HUES48 (cell line): ENCODE measurements at regions not wholly inside any gene's neighbourhood (a gene's known extent, or its start where the extent isn't known, plus 50 kb on each side); places are given as distances from the start of the nearest gene placed in this dataset.

Source experiments
- H3K27ac ChIP-seq: one replicate; pipeline ENCODE4 v1.7.0; 2013; ENCODE audit warnings: low read depth, low read length, inconsistent platforms
- H3K27me3 ChIP-seq: 2 replicates; pipeline ENCODE4 v1.6.1; 2013; ENCODE audit warnings: mild to moderate bottlenecking, low read length; ENCODE audit not compliant: control insufficient read depth, insufficient read depth
- H3K36me3 ChIP-seq: 2 replicates; pipeline ENCODE4 v1.6.1; 2013; ENCODE audit warnings: low read length; ENCODE audit not compliant: control insufficient read depth, insufficient read depth
- H3K4me1 ChIP-seq: 2 replicates; pipeline ENCODE4 v1.6.1; 2013; ENCODE audit warnings: mild to moderate bottlenecking, low read length; ENCODE audit not compliant: control insufficient read depth, insufficient read depth
- H3K4me3 ChIP-seq: 2 replicates; pipeline ENCODE4 v1.5.1; 2013; ENCODE audit warnings: mild to moderate bottlenecking, low read depth, low read length
- H3K9ac ChIP-seq: 2 replicates; pipeline ENCODE4 v1.6.1; 2013; ENCODE audit warnings: mild to moderate bottlenecking, low read depth, low read length, moderate library complexity
- H3K9me3 ChIP-seq: 2 replicates; pipeline ENCODE4 v1.6.1; 2013; ENCODE audit warnings: low read length; ENCODE audit not compliant: control insufficient read depth, insufficient read depth

GRCh38 chr2:105618351-105618659 is 126.4 kb upstream of the NCK2 start:
- Histone ChIP-seq H3K27me3 (no peaks in the 10 kb centered on the region), H3K4me3 (no peak overlapping the region), H3K9me3 (no peaks in the 10 kb centered on the region), H3K4me1 (peaks cover 8% of the 10 kb centered on the region), H3K36me3 (no peaks in the 10 kb centered on the region), H3K27ac (no peak overlapping the region), H3K9ac (no peak overlapping the region)

- H3K4me1 ChIP-seq = peaks cover 8% of the 10 kb centered on the region
- no peaks in the 10 kb centered on the region for H3K36me3 ChIP-seq
- H3K27me3 ChIP-seq = no peaks in the 10 kb centered on the region
- no peaks in the 10 kb centered on the region for H3K9me3 ChIP-seq
- H3K9ac ChIP-seq = no peak overlapping the region
- H3K27ac ChIP-seq = no peak overlapping the region
- H3K4me3 ChIP-seq = no peak overlapping the region
Measured at GRCh38 chr2:105617631-105618350, 126.9 kb upstream of the NCK2 start.

- Histone ChIP-seq H3K9me3 (no peaks in the 10 kb centered on the region), H3K4me3 (no peak overlapping the region), H3K9ac (no peak overlapping the region), H3K36me3 (no peaks in the 10 kb centered on the region), H3K27ac (no peak overlapping the region), H3K27me3 (no peaks in the 10 kb centered on the region), H3K4me1 (peaks cover 8% of the 10 kb centered on the region)
Measured at GRCh38 chr2:105615305-105615704, 129.4 kb upstream of the NCK2 start.

- Histone ChIP-seq H3K9me3 (no peaks in the 10 kb centered on the region), H3K4me1 (no peaks in the 10 kb centered on the region; the same call in 1 of the 2 replicates), H3K36me3 (no peaks in the 10 kb centered on the region), H3K4me3 (no peak overlapping the region), H3K27ac (no peak overlapping the region), H3K9ac (no peak overlapping the region), H3K27me3 (no peaks in the 10 kb centered on the region)
Measured at GRCh38 chr2:105611811-105612424, 132.8 kb upstream of the NCK2 start.

GRCh38 chr2:105611333-105611637 is 133.4 kb upstream of the NCK2 start:
- Histone ChIP-seq H3K4me3 (no peak overlapping the region), H3K36me3 (no peaks in the 10 kb centered on the region), H3K4me1 (no peaks in the 10 kb centered on the region; the same call in 1 of the 2 replicates), H3K27ac (no peak overlapping the region), H3K9me3 (no peaks in the 10 kb centered on the region), H3K9ac (no peak overlapping the region), H3K27me3 (no peaks in the 10 kb centered on the region)

- Histone ChIP-seq H3K27ac (no peak overlapping the region), H3K27me3 (no peaks in the 10 kb centered on the region), H3K36me3 (no peaks in the 10 kb centered on the region), H3K9me3 (no peaks in the 10 kb centered on the region), H3K4me1 (no peaks in the 10 kb centered on the region; the same call in 1 of the 2 replicates), H3K4me3 (no peak overlapping the region), H3K9ac (no peak overlapping the region)
Measured at GRCh38 chr2:105610576-105611332, 134.0 kb upstream of the NCK2 start.

GRCh38 chr2:105609746-105610402 is 134.8 kb upstream of the NCK2 start:
- Histone ChIP-seq H3K27me3 (no peaks in the 10 kb centered on the region), H3K9ac (no peak overlapping the region), H3K4me1 (no peaks in the 10 kb centered on the region; the same call in 1 of the 2 replicates), H3K4me3 (no peak overlapping the region), H3K36me3 (no peaks in the 10 kb centered on the region), H3K27ac (no peak overlapping the region), H3K9me3 (no peaks in the 10 kb centered on the region)

- Histone ChIP-seq H3K27me3 (no peaks in the 10 kb centered on the region), H3K9ac (no peak overlapping the region), H3K36me3 (no peaks in the 10 kb centered on the region), H3K4me1 (no peaks in the 10 kb centered on the region), H3K9me3 (no peaks in the 10 kb centered on the region), H3K27ac (no peak overlapping the region), H3K4me3 (no peak overlapping the region)
Measured at GRCh38 chr2:105607920-105608504, 136.7 kb upstream of the NCK2 start.

GRCh38 chr2:105606081-105606480 is 138.6 kb upstream of the NCK2 start:
- no peak overlapping the region for H3K9ac ChIP-seq
- no peak overlapping the region for H3K4me3 ChIP-seq
- no peaks in the 10 kb centered on the region for H3K9me3 ChIP-seq
- H3K4me1 ChIP-seq = no peaks in the 10 kb centered on the region
- H3K36me3 ChIP-seq = no peaks in the 10 kb centered on the region
- no peak overlapping the region for H3K27ac ChIP-seq
- H3K27me3 ChIP-seq = no peaks in the 10 kb centered on the region

GRCh38 chr2:105604938-105605337 is 139.8 kb upstream of the NCK2 start:
- no peaks in the 10 kb centered on the region for H3K27me3 ChIP-seq
- H3K4me3 ChIP-seq = no peak overlapping the region
- H3K36me3 ChIP-seq = no peaks in the 10 kb centered on the region
- no peak overlapping the region for H3K9ac ChIP-seq
- H3K4me1 ChIP-seq = no peaks in the 10 kb centered on the region
- H3K27ac ChIP-seq = no peak overlapping the region
- no peaks in the 10 kb centered on the region for H3K9me3 ChIP-seq
